Endothelial cell of umbilical vein (primary cell): ENCODE measurements at regions not wholly inside any gene's neighbourhood (a gene's known extent, or its start where the extent isn't known, plus 50 kb on each side); places are given as distances from the start of the nearest gene placed in this dataset.

Source experiments
- CTCF ChIP-seq, 2 donors: IDR thresholded peaks; 1 replicate in 1 of 2; 2 replicates in 1 of 2; pipeline ENCODE4 v1.5.1; 2011; ENCODE audit warnings: low read length in 2 of 2, mild to moderate bottlenecking in 2 of 2, moderate library complexity in 2 of 2, control low read depth in 1 of 2, inconsistent platforms in 1 of 2, low read depth in 1 of 2; ENCODE audit not compliant: insufficient read depth in 1 of 2; ENCODE audit errors: extremely low read depth in 1 of 2
- JUN ChIP-seq: IDR thresholded peaks from 2 replicates; pipeline ENCODE4 v1.6.1; 2011; ENCODE audit warnings: borderline replicate concordance, low read depth; ENCODE audit not compliant: insufficient read length, insufficient read depth
- MAX ChIP-seq: IDR thresholded peaks from 2 replicates; pipeline ENCODE4 v1.6.1; 2011; ENCODE audit not compliant: insufficient read depth, insufficient read length
- MYC ChIP-seq: IDR thresholded peaks from one replicate; pipeline ENCODE4 v1.6.1; 2011; ENCODE audit warnings: mild to moderate bottlenecking, low read depth, low read length
- POLR2A ChIP-seq: IDR thresholded peaks from 2 replicates; pipeline ENCODE4 v1.6.1; 2012; ENCODE audit warnings: low read depth, mild to moderate bottlenecking, control low read depth, low read length

GRCh38 chr13:58597552-58597951, 966.0 kb downstream of the PCDH17 start:
- TF ChIP-seq MYC (no peak), POLR2A (no peak), CTCF (IDR thresholded peaks at IDR 0.05; ENCODE audit: extremely low read depth in 1 of 2, insufficient read depth in 1 of 2, low read depth in 1 of 2, low read length in 2 of 2) (no peak), MAX (no peak), JUN (no peak)
